DND-41 (cell line): ENCODE measurements at regions not wholly inside any gene's neighbourhood (a gene's known extent, or its start where the extent isn't known, plus 50 kb on each side); places are given as distances from the start of the nearest gene placed in this dataset.

Experiments used
- ATAC-seq: fragments of 200-7000 bp; cut with Tn5 transposase; 3 replicates; pipeline ENCODE4 v1.9.1; 2021; ENCODE audit warnings: low read depth; ENCODE audit not compliant: insufficient read depth
- DNase-seq: peaks from one replicate; pipeline ENCODE4 v3.0.0-alpha.2; 2020
- H2AFZ ChIP-seq: 2 replicates; pipeline ENCODE4 v1.6.0; 2012; ENCODE audit warnings: low read depth, low read length
- H3K27ac ChIP-seq: 2 replicates; pipeline ENCODE4 v1.5.1; 2012; ENCODE audit warnings: low read length, inconsistent platforms
- H3K27me3 ChIP-seq: fragments of 200-600 bp; sonication (generic); 2 replicates; pipeline ENCODE4 v1.6.0; 2012; ENCODE audit warnings: low read length, mild to moderate bottlenecking, inconsistent platforms; ENCODE audit not compliant: insufficient read depth, poor library complexity
- H3K36me3 ChIP-seq: 2 replicates; pipeline ENCODE4 v1.5.1; 2012; ENCODE audit warnings: low read length, inconsistent platforms; ENCODE audit not compliant: insufficient read depth
- H3K4me1 ChIP-seq: 2 replicates; pipeline ENCODE4 v1.5.1; 2012; ENCODE audit warnings: mild to moderate bottlenecking, low read length; ENCODE audit not compliant: insufficient read depth
- H3K4me2 ChIP-seq: 2 replicates; pipeline ENCODE4 v1.6.0; 2012; ENCODE audit warnings: mild to moderate bottlenecking, moderate library complexity, low read length, inconsistent platforms; ENCODE audit not compliant: insufficient read depth
- H3K4me3 ChIP-seq, 2 experiments: fragments of 200-600 bp in 1 of 2; shearing (Covaris generic) in 1 of 2; 2 replicates each; pipeline ENCODE4 v1.5.1; 2012 to 2016; ENCODE audit warnings: inconsistent platforms in 2 of 2, low read length in 2 of 2, mild to moderate bottlenecking in 2 of 2, low read depth in 1 of 2, moderate library complexity in 1 of 2
- H3K79me2 ChIP-seq: 2 replicates; pipeline ENCODE4 v1.6.0; 2012; ENCODE audit warnings: low read length, inconsistent platforms; ENCODE audit not compliant: insufficient read depth
- H3K9ac ChIP-seq: 2 replicates; pipeline ENCODE4 v1.6.0; 2012; ENCODE audit warnings: low read depth, mild to moderate bottlenecking, inconsistent platforms, low read length, moderate library complexity
- H3K9me3 ChIP-seq: 2 replicates; pipeline ENCODE4 v1.5.1; 2012; ENCODE audit warnings: low read length, moderate library complexity, mild to moderate bottlenecking, inconsistent platforms; ENCODE audit not compliant: insufficient read depth, severe bottlenecking
- H4K20me1 ChIP-seq: 2 replicates; pipeline ENCODE4 v1.6.0; 2012; ENCODE audit warnings: low read length; ENCODE audit not compliant: insufficient read depth
- EZH2 ChIP-seq: IDR thresholded peaks from 3 replicates; pipeline ENCODE4 v1.6.1; 2012; ENCODE audit warnings: borderline replicate concordance, low read depth, mild to moderate bottlenecking, moderate library complexity, low read length, inconsistent platforms; ENCODE audit not compliant: severe bottlenecking
- TF ChIP-seq, protein P1 (sequence below): IDR thresholded peaks from 2 replicates; pipeline ENCODE4 v1.5.1; 2012; ENCODE audit warnings: borderline replicate concordance, low read length, moderate library complexity, mild to moderate bottlenecking; ENCODE audit not compliant: poor library complexity, severe bottlenecking; ENCODE audit errors: extremely low read depth

DNA sequence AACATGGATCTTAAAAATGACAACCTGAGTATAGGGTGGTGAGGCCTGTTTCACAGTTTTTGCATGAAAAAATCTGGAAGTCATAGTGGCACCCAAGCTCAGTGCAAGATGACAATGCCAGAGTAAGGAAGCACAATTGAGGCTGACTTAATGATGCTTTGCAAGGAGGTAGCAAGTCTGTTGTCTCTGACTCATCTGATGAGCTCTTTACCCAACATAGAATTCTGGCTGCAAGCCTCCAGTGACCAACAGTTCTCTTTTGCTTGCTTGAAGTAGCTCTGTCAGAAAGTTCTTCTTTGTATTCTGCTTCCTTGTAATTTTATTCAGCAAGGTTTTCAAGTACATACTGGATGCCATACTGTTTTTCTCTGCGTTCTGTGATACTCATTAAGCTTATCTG, 117.1 kb downstream of the FOXD2 start:
- ATAC-seq (no peak), DNase-seq (no peak)
- no peaks in the 10 kb centered on the region for H3K4me1 ChIP-seq
- H3K9ac ChIP-seq: no peak overlapping the region
- H2AFZ ChIP-seq: no peak overlapping the region
- H4K20me1 ChIP-seq: no peaks in the 10 kb centered on the region
- no peaks in the 10 kb centered on the region for H3K79me2 ChIP-seq
- no peak overlapping the region for H3K4me2 ChIP-seq
- H3K9me3 ChIP-seq: no peaks in the 10 kb centered on the region
- no peak for TF ChIP-seq EZH2
- TF ChIP-seq, protein P1, sequence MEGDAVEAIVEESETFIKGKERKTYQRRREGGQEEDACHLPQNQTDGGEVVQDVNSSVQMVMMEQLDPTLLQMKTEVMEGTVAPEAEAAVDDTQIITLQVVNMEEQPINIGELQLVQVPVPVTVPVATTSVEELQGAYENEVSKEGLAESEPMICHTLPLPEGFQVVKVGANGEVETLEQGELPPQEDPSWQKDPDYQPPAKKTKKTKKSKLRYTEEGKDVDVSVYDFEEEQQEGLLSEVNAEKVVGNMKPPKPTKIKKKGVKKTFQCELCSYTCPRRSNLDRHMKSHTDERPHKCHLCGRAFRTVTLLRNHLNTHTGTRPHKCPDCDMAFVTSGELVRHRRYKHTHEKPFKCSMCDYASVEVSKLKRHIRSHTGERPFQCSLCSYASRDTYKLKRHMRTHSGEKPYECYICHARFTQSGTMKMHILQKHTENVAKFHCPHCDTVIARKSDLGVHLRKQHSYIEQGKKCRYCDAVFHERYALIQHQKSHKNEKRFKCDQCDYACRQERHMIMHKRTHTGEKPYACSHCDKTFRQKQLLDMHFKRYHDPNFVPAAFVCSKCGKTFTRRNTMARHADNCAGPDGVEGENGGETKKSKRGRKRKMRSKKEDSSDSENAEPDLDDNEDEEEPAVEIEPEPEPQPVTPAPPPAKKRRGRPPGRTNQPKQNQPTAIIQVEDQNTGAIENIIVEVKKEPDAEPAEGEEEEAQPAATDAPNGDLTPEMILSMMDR: no peak
- no peaks in the 10 kb centered on the region for H3K36me3 ChIP-seq
- no peak overlapping the region for H3K27ac ChIP-seq
- peaks cover 15% of the 10 kb centered on the region for H3K27me3 ChIP-seq
- no peak overlapping the region for H3K4me3 ChIP-seq

DNA sequence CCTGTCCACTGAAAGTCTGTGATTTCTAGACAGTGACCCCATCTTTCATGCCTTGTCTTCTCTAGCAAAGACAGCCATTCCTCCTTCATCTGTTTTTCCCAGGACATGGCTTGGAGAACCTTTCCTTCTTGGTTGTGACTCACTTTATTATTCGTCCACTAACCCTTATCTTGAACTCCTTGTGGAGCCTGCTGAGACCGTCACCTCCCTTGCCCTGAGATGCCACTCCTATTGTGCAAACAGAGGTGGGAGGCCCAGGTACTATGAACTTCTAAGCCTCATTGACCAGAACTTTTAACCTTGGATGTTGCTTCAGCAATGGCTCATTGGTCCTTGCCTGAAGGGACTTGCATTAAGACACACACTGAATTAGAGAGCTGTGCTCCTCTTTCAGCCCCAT, 117.5 kb downstream of the FOXD2 start:
- DNase-seq: no peak
- Histone ChIP-seq H3K9ac (no peak overlapping the region), H3K36me3 (no peaks in the 10 kb centered on the region), H3K79me2 (no peaks in the 10 kb centered on the region), H2AFZ (no peak overlapping the region), H3K4me1 (no peaks in the 10 kb centered on the region), H4K20me1 (no peaks in the 10 kb centered on the region), H3K4me2 (no peak overlapping the region), H3K4me3 (no peak overlapping the region), H3K27me3 (peaks cover 17% of the 10 kb centered on the region), H3K27ac (no peak overlapping the region), H3K9me3 (no peaks in the 10 kb centered on the region)
- TF ChIP-seq EZH2: no peak
- TF ChIP-seq, protein P1: no peak
- no peak for ATAC-seq

DNA sequence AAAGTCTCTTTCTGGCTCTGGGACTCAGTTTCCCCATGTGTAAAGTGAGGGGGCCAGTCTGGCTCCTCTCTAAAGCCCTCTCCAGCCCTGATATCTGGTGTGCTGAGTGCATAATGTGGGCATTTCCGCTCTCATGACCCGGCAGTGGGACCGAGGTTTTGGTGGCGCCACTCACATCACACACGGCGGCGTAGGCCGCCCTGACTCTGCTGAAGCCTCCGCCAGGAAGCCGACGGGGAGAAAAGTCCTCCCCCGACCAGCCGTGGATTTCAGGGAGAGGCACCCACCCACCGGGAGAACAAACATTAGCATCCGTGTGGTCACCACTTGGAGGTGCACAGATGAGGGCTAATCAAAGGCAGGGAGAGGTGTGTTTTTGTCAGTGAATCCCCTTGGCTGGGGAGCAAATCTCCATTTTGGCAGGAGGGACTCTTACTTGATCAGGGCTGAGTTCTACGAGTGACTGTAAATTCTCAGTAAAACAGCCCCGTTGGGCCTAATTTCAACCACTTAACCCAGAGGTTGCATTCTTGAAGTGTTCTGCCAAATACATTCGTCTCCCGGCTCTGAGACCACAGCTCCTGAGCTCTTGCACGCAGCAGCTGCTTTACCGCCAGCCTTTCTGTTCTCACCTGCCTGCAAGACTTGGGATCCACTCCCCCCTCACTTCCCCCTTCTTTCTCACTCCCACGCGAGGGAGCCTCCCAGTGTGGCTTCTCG, 118.2 kb downstream of the FOXD2 start:
- Histone ChIP-seq H3K27ac (no peak overlapping the region), H3K27me3 (peaks cover 17% of the 10 kb centered on the region), H3K79me2 (no peaks in the 10 kb centered on the region), H3K9ac (no peak overlapping the region), H3K9me3 (no peaks in the 10 kb centered on the region), H3K4me2 (no peak overlapping the region), H3K36me3 (no peaks in the 10 kb centered on the region), H3K4me3 (no peak overlapping the region), H3K4me1 (no peaks in the 10 kb centered on the region), H2AFZ (no peak overlapping the region), H4K20me1 (no peaks in the 10 kb centered on the region)
- no peak for ATAC-seq
- DNase-seq: no peak
- no peak for TF ChIP-seq EZH2
- TF ChIP-seq, protein P1: no peak

DNA sequence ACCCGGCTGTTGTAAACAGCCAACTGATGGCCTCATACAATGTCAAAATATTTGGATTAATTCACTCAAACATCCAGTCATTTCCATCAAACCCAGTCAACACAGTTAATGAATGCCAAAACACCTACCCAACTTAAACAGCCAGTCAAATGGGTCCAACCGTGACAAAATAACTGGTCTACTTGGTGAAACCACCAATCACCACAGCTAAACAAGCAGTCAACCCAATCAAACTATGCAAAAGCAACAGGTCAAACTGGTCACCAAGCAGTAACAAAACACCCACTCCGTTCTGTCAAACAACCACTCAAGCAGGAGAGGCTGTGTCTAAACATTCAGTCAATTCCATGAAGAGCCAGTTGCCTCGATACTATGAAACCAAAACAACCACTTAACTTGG, 119.2 kb downstream of the FOXD2 start:
- peaks cover 14% of the 10 kb centered on the region for H3K27me3 ChIP-seq
- H3K27ac ChIP-seq: no peak overlapping the region
- no peak overlapping the region for H2AFZ ChIP-seq
- H3K79me2 ChIP-seq: no peaks in the 10 kb centered on the region
- no peaks in the 10 kb centered on the region for H3K9me3 ChIP-seq
- no peak overlapping the region for H3K4me3 ChIP-seq
- no peak for TF ChIP-seq EZH2
- TF ChIP-seq, protein P1: no peak
- no peak overlapping the region for H3K4me2 ChIP-seq
- H4K20me1 ChIP-seq: no peaks in the 10 kb centered on the region
- H3K36me3 ChIP-seq: no peaks in the 10 kb centered on the region
- H3K9ac ChIP-seq: no peak overlapping the region
- H3K4me1 ChIP-seq: no peaks in the 10 kb centered on the region
- no peak for DNase-seq
- no peak for ATAC-seq
